ENCODE measurements at regions not wholly inside any gene's neighbourhood (a gene's known extent, or its start where the extent isn't known, plus 50 kb on each side); places are given as distances from the start of the nearest gene placed in this dataset.

DNA sequence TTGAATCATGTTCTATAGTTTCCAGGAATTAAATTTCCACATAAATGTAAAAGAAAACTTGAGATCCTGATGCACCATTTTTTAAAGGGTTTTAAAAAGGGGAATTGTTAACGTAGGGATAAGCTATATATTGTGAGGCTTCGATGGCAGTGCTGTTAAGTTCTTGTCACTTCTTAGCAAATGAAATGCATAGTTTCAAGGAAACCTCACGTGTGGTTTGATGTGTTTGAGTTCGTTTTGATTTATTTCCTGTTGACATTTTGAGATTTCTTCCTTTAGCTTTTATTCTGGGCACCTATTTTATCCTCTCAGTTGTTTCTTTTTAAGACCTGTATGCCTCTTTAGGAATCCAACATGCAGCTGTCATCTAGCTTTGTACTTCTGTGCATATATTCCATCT is 301.0 kb downstream of the DOCK8 start:
- no peak for DNase-seq (ENCODE audit: low read depth)

DNA sequence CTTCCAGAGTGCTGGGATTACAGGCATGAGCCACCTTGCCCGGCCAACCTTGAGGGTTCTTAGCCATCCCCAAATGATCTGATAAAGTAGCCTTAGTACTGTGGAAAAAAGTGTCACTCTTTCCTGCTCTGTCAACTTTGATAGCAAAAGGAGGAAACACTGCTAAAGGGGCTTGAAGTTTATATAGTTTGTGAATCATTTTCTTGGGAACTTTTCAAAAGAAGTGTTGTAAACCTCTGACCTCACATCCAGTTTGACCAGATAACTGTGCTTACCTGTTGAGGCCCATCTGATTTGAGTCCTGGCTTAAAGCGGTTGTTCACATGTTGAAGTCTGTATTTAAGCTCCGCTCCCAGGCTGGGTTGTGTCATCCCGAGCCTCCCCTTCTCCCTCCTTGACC is 303.3 kb downstream of the DOCK8 start:
- DNase-seq (ENCODE audit: low read depth): no peak

GRCh38 chr9:518540-518939 is 303.9 kb downstream of the DOCK8 start:
- no peak for DNase-seq (ENCODE audit: low read depth)

- no peak for DNase-seq (ENCODE audit: low read depth)
Observed at GRCh38 chr9:519579-519978, 304.9 kb downstream of the DOCK8 start.

GRCh38 chr9:520302-520701 is 305.6 kb downstream of the DOCK8 start:
- no peak for DNase-seq (ENCODE audit: low read depth)

GRCh38 chr9:522190-522589 is 307.5 kb downstream of the DOCK8 start:
- DNase-seq (ENCODE audit: low read depth): no peak

DNA sequence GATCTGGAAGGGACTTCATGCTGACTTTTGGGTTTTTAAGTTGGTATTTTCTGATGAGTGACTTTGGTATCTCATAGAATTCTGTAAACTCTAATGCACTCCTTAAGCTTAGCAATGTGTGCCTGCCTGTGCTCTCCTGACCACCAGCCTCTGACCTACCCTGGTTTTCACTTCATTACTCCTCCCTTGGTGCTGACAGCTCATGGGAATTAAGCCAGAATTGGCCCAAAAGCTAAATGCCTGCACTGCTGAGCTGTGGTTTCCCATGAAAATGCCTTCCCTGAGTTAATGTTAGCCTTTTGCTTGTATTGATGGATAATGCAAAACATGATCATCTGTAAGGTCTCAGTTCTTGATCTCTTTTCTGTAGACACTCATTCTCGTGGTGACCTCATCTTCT is 308.0 kb downstream of the DOCK8 start:
- DNase-seq (ENCODE audit: low read depth): no peak

DNA sequence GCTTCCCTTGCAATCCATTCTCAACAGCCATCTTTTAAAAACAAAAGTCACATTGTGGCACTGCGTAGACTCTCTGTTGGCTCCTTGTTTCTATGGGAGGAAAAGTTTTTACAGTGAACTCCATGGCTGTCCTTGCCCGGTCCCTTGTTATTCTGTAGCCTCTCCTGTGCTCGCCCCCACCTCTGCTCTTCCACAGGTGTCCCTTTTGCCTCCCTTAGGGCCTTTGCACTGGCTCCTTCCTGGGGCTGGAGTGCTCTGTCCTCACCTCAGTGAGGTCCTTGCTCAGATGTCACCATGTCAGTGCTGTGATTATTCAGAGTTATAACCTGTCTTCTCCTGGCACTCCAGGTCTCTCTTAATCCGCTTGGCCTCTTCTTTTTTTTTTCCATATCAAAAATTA is 308.8 kb downstream of the DOCK8 start:
- no peak for DNase-seq (ENCODE audit: low read depth)

GRCh38 chr9:524008-524407 is 309.3 kb downstream of the DOCK8 start:
- no peak for DNase-seq (ENCODE audit: low read depth)

DNA sequence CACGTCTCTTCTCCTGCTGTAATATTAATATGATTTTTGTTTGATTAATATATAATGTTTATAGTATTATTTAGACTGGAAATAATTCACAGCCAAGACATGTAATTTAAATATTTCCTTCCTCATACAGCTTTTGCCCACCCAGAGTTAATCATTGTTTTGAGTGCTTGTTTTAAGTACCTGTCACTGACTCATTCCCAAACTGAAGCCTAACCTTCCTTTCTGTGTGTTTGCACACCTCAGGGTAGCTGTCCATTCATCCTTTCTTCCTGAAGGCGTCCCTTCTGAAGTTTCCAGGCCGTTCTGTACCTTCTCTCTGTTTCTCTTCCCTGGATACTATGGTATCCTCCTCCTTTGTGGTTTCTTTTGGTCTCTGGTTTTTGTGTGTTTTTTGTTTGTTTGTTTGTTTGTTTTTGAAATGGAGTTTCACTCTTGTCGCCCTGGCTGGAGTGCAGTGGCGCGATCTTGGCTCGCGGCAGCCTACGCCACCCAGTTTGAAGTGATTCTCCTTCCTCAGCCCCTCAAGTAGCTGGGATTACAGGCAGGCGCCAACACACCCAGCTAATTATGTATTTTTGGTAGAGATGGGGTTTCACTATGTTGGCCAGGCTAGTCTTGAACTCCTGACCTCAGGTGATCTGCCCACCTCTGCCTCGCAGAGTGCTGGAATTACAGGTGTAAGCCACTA is 312.4 kb downstream of the DOCK8 start:
- no peak for DNase-seq (ENCODE audit: low read depth)

DNA sequence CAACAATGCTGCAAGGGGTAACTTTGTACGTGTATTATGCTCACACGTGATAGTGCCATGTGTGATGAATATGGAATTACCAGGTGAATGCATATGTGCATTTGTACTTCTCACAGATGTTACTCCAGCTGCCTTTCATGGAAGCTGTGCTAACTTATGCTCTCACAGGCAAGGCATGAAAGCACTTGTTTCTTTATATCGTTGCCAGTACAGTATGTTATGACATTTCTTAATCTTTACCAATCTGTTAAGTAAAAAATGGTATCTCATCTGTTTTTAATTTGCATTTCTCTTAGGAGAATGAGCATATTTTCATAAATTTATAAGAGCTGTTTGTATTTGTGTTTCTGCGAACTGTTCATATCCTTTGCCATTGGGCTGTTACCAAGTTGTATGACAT is 311.8 kb upstream of the DMRT1 start:
- DNase-seq (ENCODE audit: low read depth): no peak

DNA sequence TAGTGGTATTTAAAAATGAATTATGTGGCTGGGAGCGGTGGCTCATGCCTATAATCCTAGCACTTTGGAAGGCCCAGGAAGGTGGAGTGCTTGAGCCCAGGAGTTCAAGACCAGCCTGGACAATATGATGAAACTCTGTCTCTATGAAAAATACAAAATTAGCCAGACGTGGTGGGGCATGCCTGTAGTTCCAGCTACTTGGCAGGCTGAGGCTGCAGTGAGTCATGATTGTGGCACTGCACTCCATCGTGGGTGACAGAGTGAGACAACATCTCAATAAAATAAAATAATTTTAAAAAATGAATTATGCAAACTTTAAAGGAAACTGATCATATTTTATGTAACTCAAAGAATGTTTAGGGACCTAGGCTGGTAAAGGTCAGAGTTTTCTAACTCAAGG is 310.8 kb upstream of the DMRT1 start:
- DNase-seq (ENCODE audit: low read depth): no peak

GRCh38 chr9:532707-533106 is 308.8 kb upstream of the DMRT1 start:
- no peak for DNase-seq (ENCODE audit: low read depth)

GRCh38 chr9:534886-535285 is 306.6 kb upstream of the DMRT1 start:
- DNase-seq (ENCODE audit: low read depth): no peak

DNA sequence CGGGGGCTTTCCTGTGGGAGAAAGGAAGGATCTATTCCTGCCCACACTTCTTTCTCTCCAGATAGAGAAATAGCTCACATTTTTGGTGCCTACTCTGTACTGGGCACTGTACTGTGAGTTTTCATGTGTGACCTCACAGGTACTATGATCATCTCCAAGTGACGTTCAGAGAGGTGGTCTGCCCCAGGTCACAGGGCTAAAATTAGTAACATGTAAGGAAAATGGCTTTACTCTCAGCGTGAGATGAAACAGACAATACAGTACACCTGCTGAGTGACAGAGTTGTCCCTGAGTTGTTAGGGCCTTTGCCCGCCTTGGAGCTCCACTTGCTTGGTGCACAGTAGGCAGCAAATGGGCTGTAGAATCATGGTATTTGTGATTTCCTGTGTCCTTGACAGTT is 306.1 kb upstream of the DMRT1 start:
- no peak for DNase-seq (ENCODE audit: low read depth)

DNA sequence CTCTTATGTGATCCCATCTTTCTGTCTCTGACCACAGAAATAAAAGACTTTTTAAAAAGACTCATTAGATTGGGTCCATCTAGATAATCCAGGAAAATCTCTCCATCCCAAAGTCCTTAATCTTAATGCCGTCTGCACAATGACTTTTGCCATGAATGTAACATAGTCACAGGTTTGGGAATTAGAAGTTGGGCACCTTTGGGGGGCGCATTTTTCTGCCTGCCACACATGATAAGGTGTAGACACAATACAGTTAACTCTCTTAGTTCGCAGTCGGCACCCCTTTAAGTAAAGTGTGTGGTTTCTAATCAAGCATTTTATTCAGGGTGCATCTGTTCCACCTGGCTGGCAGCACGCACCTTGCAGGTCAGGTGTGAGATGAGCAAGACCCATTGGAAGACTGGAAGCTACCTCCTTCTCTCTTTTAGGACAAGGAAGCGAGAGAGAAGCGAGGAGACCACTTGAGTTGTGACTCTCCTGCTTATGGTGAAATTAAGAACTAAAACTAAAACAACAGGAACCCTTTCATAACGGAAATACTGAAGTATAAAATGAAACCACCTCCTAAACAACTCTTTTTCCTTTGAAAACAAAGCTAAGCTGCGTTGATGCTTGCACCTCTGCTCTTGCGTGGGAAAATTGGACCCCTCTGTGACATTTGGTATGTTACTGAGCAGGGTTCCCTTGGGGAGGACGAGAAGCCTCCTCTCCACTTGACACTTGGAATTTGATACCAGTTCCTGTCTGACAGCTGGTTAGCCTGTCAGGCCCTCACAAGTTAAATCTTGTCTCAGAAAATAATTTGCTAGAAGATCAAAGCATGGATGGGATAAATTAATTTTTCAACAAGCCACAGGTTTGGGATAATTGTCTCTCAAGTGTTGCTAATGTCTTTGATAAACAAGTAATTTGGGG is 304.6 kb upstream of the DMRT1 start:
- no peak for DNase-seq (ENCODE audit: low read depth)

DNA sequence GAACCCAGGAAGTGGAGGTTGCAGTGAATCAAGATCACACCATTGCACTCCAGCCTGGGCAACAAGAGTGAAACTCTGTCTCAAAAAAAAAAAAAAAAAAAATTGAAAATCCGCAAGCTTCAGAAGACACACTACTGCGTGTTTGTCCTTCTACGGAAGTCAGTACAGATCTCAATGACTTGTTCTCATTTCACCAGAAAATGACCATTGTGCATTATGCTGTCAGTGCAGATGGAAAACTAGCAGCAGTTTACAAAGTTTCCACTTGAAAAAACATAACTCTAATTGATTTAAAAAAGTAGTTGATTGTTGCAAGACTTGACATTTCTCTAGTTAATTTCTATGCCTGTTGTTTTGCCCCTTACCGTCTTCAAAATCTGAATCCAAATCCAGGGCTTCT is 298.0 kb upstream of the DMRT1 start:
- no peak for DNase-seq (ENCODE audit: low read depth)

GRCh38 chr9:545480-545879 is 296.0 kb upstream of the DMRT1 start:
- no peak for DNase-seq (ENCODE audit: low read depth)

- DNase-seq (ENCODE audit: low read depth): no peak
Observed at GRCh38 chr9:546235-546634, 295.3 kb upstream of the DMRT1 start.

DNA sequence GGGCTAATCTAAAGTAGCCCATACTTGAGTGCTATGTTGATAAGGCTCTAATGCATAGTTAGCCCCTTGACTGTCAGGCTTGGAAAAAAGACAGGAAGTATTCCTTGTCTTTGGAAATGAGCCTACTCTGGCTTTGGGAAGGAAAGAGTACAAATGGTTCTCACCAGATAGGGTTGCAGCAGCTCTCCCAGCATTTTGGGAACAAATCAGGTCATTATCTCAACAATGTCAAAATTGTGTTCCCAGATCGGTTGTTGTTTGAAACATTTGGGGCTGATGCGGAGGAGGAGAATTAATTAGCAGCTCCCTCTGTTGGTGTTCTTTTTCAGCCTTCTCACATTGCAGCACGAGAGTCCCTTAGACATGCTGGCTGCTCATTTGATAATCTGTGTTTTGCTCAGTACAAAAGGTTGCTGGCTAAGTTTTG is 294.7 kb upstream of the DMRT1 start:
- DNase-seq (ENCODE audit: low read depth): no peak

DNA sequence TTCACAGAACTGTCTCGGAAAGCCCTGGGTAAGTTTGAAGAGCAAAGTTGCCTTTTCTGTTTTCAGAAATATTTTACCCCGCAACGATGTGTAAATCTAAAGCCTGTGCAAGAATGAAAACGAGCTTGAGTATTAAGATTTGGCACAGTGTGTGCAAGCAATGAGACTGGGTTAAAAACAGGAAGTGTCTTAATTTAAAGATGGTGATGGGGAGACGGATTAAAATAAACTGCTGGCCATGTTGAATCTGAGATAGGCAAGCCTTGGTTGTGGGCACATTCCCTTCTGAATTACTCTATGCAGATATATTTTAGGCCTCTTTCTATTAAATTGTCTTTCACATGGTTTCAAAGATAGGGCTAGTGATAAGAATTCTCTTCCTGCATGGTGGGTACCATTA is 294.2 kb upstream of the DMRT1 start:
- no peak for DNase-seq (ENCODE audit: low read depth)

- DNase-seq (ENCODE audit: low read depth): no peak
Observed at GRCh38 chr9:549455-549997, 292.0 kb upstream of the DMRT1 start.

- DNase-seq (ENCODE audit: low read depth): no peak
Observed at GRCh38 chr9:550333-550732, 291.2 kb upstream of the DMRT1 start.

Data from stimulated activated CD8-positive, alpha-beta memory T cell treated with anti-CD3 and anti-CD28 coated beads, Interleukin-15, amount 100 ng/mL, for 24 hours (primary cell).